HEK293 (cell line): ENCODE measurements at regions not wholly inside any gene's neighbourhood (a gene's known extent, or its start where the extent isn't known, plus 50 kb on each side); places are given as distances from the start of the nearest gene placed in this dataset.

ENCODE experiments used
- REST ChIP-seq: fragments of 450-650 bp; formaldehyde crosslinking; IDR thresholded peaks from 2 replicates; pipeline ENCODE4 v1.5.1; 2016; ENCODE audit warnings: missing biosample characterization, missing genetic modification characterization
- ZNF114 ChIP-seq: fragments of 450-650 bp; formaldehyde crosslinking; IDR thresholded peaks from 2 replicates; pipeline ENCODE4 v1.5.0; 2017; ENCODE audit warnings: missing biosample characterization, missing genetic modification characterization
- ZNF561 ChIP-seq: fragments of 450-650 bp; IDR thresholded peaks from 2 replicates; pipeline ENCODE4 v1.5.1; 2018; ENCODE audit warnings: missing biosample characterization, missing genetic modification characterization, borderline replicate concordance
- ZNF629 ChIP-seq: fragments of 450-650 bp; formaldehyde crosslinking; IDR thresholded peaks from 2 replicates; pipeline ENCODE4 v1.5.1; 2017; ENCODE audit warnings: missing biosample characterization, missing genetic modification characterization
- ZNF707 ChIP-seq: fragments of 450-650 bp; formaldehyde crosslinking; IDR thresholded peaks from 2 replicates; pipeline ENCODE4 v1.5.1; 2016; ENCODE audit warnings: missing biosample characterization, missing genetic modification characterization
- TF ChIP-seq, protein P1 (sequence below): fragments of 450-650 bp; formaldehyde crosslinking; IDR thresholded peaks from 2 replicates; pipeline ENCODE4 v1.5.1; 2016; ENCODE audit warnings: missing biosample characterization, missing genetic modification characterization
- TF ChIP-seq, protein P2 (sequence below): sonication (generic); formaldehyde crosslinking; IDR thresholded peaks from 2 replicates; pipeline ENCODE4 v1.8.1; 2022; ENCODE audit warnings: mild to moderate bottlenecking, moderate library complexity, missing genetic modification reagents
- TF ChIP-seq, protein P3 (sequence below): fragments of 450-650 bp; formaldehyde crosslinking; IDR thresholded peaks from 2 replicates; pipeline ENCODE4 v1.5.1; 2016; ENCODE audit warnings: missing biosample characterization, missing genetic modification characterization
- TF ChIP-seq, protein P4 (sequence below): fragments of 450-650 bp; formaldehyde crosslinking; IDR thresholded peaks from 2 replicates; pipeline ENCODE4 v1.5.1; 2016; ENCODE audit warnings: missing biosample characterization, missing genetic modification characterization, low read depth

DNA sequence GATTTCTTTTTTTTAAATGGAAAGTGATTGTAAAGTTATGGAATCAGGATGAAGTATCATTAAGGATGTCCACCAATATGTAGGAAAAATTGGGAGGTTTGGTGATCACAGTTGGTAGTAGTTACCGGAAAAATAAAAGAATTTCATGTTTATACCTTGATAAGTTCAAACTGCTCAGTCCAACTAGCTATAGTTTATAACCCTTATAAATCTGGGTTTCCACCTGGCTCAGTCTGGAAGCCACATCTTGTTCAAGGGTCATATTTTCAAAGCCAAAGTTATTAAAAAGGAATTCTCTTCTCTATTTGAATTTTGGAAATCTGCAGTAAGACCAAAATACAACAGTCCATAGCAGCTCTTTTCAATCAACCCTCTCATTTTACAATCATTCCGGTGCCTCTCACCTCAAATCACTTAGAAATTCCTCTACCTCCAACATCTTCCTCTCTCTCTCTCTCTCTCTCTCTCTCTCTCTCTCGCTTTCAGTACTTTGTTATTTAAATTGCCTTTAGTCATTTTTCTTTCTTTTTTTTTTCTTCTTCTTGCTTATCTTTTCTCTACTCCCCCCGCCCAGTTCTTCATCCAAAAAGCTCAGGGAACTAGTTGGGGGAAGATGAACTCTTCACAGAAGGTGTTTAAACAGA, 186.2 kb upstream of the TBC1D5 start:
- TF ChIP-seq ZNF629 (tag by site-specific recombination) (no peak), ZNF707 (tag by site-specific recombination) (no peak), ZNF561 (tag by site-specific recombination) (no peak), REST (no peak), ZNF114 (tag by site-specific recombination) (no peak)
- TF ChIP-seq, protein P1, sequence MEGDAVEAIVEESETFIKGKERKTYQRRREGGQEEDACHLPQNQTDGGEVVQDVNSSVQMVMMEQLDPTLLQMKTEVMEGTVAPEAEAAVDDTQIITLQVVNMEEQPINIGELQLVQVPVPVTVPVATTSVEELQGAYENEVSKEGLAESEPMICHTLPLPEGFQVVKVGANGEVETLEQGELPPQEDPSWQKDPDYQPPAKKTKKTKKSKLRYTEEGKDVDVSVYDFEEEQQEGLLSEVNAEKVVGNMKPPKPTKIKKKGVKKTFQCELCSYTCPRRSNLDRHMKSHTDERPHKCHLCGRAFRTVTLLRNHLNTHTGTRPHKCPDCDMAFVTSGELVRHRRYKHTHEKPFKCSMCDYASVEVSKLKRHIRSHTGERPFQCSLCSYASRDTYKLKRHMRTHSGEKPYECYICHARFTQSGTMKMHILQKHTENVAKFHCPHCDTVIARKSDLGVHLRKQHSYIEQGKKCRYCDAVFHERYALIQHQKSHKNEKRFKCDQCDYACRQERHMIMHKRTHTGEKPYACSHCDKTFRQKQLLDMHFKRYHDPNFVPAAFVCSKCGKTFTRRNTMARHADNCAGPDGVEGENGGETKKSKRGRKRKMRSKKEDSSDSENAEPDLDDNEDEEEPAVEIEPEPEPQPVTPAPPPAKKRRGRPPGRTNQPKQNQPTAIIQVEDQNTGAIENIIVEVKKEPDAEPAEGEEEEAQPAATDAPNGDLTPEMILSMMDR = no peak
- TF ChIP-seq, protein P2, sequence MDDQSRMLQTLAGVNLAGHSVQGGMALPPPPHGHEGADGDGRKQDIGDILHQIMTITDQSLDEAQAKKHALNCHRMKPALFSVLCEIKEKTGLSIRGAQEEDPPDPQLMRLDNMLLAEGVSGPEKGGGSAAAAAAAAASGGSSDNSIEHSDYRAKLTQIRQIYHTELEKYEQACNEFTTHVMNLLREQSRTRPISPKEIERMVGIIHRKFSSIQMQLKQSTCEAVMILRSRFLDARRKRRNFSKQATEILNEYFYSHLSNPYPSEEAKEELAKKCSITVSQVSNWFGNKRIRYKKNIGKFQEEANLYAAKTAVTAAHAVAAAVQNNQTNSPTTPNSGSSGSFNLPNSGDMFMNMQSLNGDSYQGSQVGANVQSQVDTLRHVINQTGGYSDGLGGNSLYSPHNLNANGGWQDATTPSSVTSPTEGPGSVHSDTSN (CRISPR knock-in tag) = no peak
- TF ChIP-seq, protein P3, sequence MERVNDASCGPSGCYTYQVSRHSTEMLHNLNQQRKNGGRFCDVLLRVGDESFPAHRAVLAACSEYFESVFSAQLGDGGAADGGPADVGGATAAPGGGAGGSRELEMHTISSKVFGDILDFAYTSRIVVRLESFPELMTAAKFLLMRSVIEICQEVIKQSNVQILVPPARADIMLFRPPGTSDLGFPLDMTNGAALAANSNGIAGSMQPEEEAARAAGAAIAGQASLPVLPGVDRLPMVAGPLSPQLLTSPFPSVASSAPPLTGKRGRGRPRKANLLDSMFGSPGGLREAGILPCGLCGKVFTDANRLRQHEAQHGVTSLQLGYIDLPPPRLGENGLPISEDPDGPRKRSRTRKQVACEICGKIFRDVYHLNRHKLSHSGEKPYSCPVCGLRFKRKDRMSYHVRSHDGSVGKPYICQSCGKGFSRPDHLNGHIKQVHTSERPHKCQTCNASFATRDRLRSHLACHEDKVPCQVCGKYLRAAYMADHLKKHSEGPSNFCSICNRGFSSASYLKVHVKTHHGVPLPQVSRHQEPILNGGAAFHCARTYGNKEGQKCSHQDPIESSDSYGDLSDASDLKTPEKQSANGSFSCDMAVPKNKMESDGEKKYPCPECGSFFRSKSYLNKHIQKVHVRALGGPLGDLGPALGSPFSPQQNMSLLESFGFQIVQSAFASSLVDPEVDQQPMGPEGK = no peak
- TF ChIP-seq, protein P4, sequence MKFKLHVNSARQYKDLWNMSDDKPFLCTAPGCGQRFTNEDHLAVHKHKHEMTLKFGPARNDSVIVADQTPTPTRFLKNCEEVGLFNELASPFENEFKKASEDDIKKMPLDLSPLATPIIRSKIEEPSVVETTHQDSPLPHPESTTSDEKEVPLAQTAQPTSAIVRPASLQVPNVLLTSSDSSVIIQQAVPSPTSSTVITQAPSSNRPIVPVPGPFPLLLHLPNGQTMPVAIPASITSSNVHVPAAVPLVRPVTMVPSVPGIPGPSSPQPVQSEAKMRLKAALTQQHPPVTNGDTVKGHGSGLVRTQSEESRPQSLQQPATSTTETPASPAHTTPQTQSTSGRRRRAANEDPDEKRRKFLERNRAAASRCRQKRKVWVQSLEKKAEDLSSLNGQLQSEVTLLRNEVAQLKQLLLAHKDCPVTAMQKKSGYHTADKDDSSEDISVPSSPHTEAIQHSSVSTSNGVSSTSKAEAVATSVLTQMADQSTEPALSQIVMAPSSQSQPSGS = no peak
